T-helper 1 cell treated with Interleukin-12 subunit alpha and Interleukin-12 subunit beta and Interleukin-4 antibody, amounts not matched to agents 30 μg/mL and 1 μg/mL, for 36 hours (primary cell): ENCODE measurements at regions not wholly inside any gene's neighbourhood (a gene's known extent, or its start where the extent isn't known, plus 50 kb on each side); places are given as distances from the start of the nearest gene placed in this dataset.

Experiments used
- H3K27ac Mint-ChIP-seq: one replicate; pipeline ENCODE4 v1.8.0; 2021; ENCODE audit warnings: mild to moderate bottlenecking, mixed read lengths
- H3K27me3 Mint-ChIP-seq: one replicate; pipeline ENCODE4 v1.8.0; 2021; ENCODE audit warnings: low read depth, mixed read lengths
- H3K36me3 Mint-ChIP-seq: one replicate; pipeline ENCODE4 v1.8.0; 2021; ENCODE audit warnings: low read depth, mixed read lengths
- H3K4me1 Mint-ChIP-seq: one replicate; pipeline ENCODE4 v1.8.0; 2021; ENCODE audit warnings: low read depth, mixed read lengths
- H3K4me3 Mint-ChIP-seq: one replicate; pipeline ENCODE4 v1.8.0; 2021; ENCODE audit warnings: mild to moderate bottlenecking, moderate library complexity, mixed read lengths
- H3K9me3 Mint-ChIP-seq: one replicate; pipeline ENCODE4 v1.8.0; 2021; ENCODE audit warnings: mixed read lengths

- no peaks in the 10 kb centered on the region for H3K9me3 Mint-ChIP-seq
- H3K27ac Mint-ChIP-seq, result no peak overlapping the region
- no peaks in the 10 kb centered on the region for H3K4me1 Mint-ChIP-seq
- H3K4me3 Mint-ChIP-seq, result no peak overlapping the region
- no peaks in the 10 kb centered on the region for H3K36me3 Mint-ChIP-seq
- peaks cover 7% of the 10 kb centered on the region for H3K27me3 Mint-ChIP-seq
These were observed 88.5 kb downstream of the PRLHR start for GRCh38 chr10:118506671-118507590.

GRCh38 chr10:118505363-118505762 lies 90.1 kb downstream of the PRLHR start:
- no peak overlapping the region for H3K27ac Mint-ChIP-seq
- H3K36me3 Mint-ChIP-seq, result no peaks in the 10 kb centered on the region
- peaks cover 7% of the 10 kb centered on the region for H3K27me3 Mint-ChIP-seq
- no peak overlapping the region for H3K4me3 Mint-ChIP-seq
- H3K9me3 Mint-ChIP-seq, result no peaks in the 10 kb centered on the region
- H3K4me1 Mint-ChIP-seq, result no peaks in the 10 kb centered on the region

GRCh38 chr10:118504467-118505205 lies 90.8 kb downstream of the PRLHR start:
- H3K27me3 Mint-ChIP-seq, result peaks cover 7% of the 10 kb centered on the region
- no peaks in the 10 kb centered on the region for H3K9me3 Mint-ChIP-seq
- no peaks in the 10 kb centered on the region for H3K4me1 Mint-ChIP-seq
- no peaks in the 10 kb centered on the region for H3K36me3 Mint-ChIP-seq
- no peak overlapping the region for H3K27ac Mint-ChIP-seq
- no peak overlapping the region for H3K4me3 Mint-ChIP-seq

GRCh38 chr10:118504044-118504443 lies 91.4 kb downstream of the PRLHR start:
- no peak overlapping the region for H3K4me3 Mint-ChIP-seq
- no peaks in the 10 kb centered on the region for H3K4me1 Mint-ChIP-seq
- H3K36me3 Mint-ChIP-seq, result no peaks in the 10 kb centered on the region
- H3K27ac Mint-ChIP-seq, result no peak overlapping the region
- no peaks in the 10 kb centered on the region for H3K9me3 Mint-ChIP-seq
- peaks cover 7% of the 10 kb centered on the region for H3K27me3 Mint-ChIP-seq

- Mint-ChIP-seq H3K4me3 (no peak overlapping the region), H3K4me1 (no peaks in the 10 kb centered on the region), H3K9me3 (no peaks in the 10 kb centered on the region)
These were observed 92.3 kb downstream of the PRLHR start for GRCh38 chr10:118503192-118503591.

GRCh38 chr10:118501637-118502440 lies 93.6 kb downstream of the PRLHR start:
- no peaks in the 10 kb centered on the region for H3K36me3 Mint-ChIP-seq

More at GRCh38 chr10:118503192-118503591, 92.3 kb downstream of the PRLHR start:
- Mint-ChIP-seq H3K36me3 (no peaks in the 10 kb centered on the region), H3K27me3 (peaks cover 7% of the 10 kb centered on the region), H3K27ac (no peak overlapping the region)

GRCh38 chr10:118501171-118501570 lies 94.3 kb downstream of the PRLHR start:
- no peaks in the 10 kb centered on the region for H3K9me3 Mint-ChIP-seq
- no peaks in the 10 kb centered on the region for H3K36me3 Mint-ChIP-seq
- H3K4me1 Mint-ChIP-seq, result no peaks in the 10 kb centered on the region
- peaks cover 5% of the 10 kb centered on the region for H3K27me3 Mint-ChIP-seq
- no peak overlapping the region for H3K4me3 Mint-ChIP-seq
- H3K27ac Mint-ChIP-seq, result no peak overlapping the region

More at GRCh38 chr10:118501637-118502440, 93.6 kb downstream of the PRLHR start:
- Mint-ChIP-seq H3K27me3 (peaks cover 5% of the 10 kb centered on the region), H3K9me3 (no peaks in the 10 kb centered on the region), H3K27ac (no peak overlapping the region), H3K4me3 (no peak overlapping the region), H3K4me1 (no peaks in the 10 kb centered on the region)

GRCh38 chr10:118500477-118501104 lies 94.9 kb downstream of the PRLHR start:
- Mint-ChIP-seq H3K4me1 (no peaks in the 10 kb centered on the region), H3K36me3 (no peaks in the 10 kb centered on the region), H3K27me3 (peaks cover 5% of the 10 kb centered on the region), H3K27ac (no peak overlapping the region), H3K4me3 (no peak overlapping the region), H3K9me3 (no peaks in the 10 kb centered on the region)

- no peaks in the 10 kb centered on the region for H3K4me1 Mint-ChIP-seq
- H3K9me3 Mint-ChIP-seq, result no peaks in the 10 kb centered on the region
- H3K27me3 Mint-ChIP-seq, result peaks cover 5% of the 10 kb centered on the region
- H3K36me3 Mint-ChIP-seq, result no peaks in the 10 kb centered on the region
- no peak overlapping the region for H3K4me3 Mint-ChIP-seq
- H3K27ac Mint-ChIP-seq, result no peak overlapping the region
These were observed 96.3 kb downstream of the PRLHR start for GRCh38 chr10:118499186-118499585.

- H3K27ac Mint-ChIP-seq, result no peak overlapping the region
These were observed 96.8 kb downstream of the PRLHR start for GRCh38 chr10:118498623-118499022.

GRCh38 chr10:118497227-118497626 lies 98.2 kb downstream of the PRLHR start:
- no peaks in the 10 kb centered on the region for H3K36me3 Mint-ChIP-seq
- no peak overlapping the region for H3K27ac Mint-ChIP-seq
- H3K4me1 Mint-ChIP-seq, result no peaks in the 10 kb centered on the region
- H3K9me3 Mint-ChIP-seq, result no peaks in the 10 kb centered on the region
- no peak overlapping the region for H3K4me3 Mint-ChIP-seq
- H3K27me3 Mint-ChIP-seq, result no peaks in the 10 kb centered on the region

More at GRCh38 chr10:118498623-118499022, 96.8 kb downstream of the PRLHR start:
- H3K27me3 Mint-ChIP-seq, result peaks cover under 1% of the 10 kb centered on the region
- no peaks in the 10 kb centered on the region for H3K36me3 Mint-ChIP-seq
- no peaks in the 10 kb centered on the region for H3K9me3 Mint-ChIP-seq
- H3K4me3 Mint-ChIP-seq, result no peak overlapping the region
- H3K4me1 Mint-ChIP-seq, result no peaks in the 10 kb centered on the region

- Mint-ChIP-seq H3K27ac (no peak overlapping the region), H3K36me3 (no peaks in the 10 kb centered on the region), H3K4me3 (no peak overlapping the region), H3K4me1 (no peaks in the 10 kb centered on the region), H3K27me3 (no peaks in the 10 kb centered on the region), H3K9me3 (no peaks in the 10 kb centered on the region)
These were observed 98.9 kb downstream of the PRLHR start for GRCh38 chr10:118496525-118496924.

- H3K4me1 Mint-ChIP-seq, result no peaks in the 10 kb centered on the region
- no peak overlapping the region for H3K27ac Mint-ChIP-seq
- H3K36me3 Mint-ChIP-seq, result no peaks in the 10 kb centered on the region
- peaks cover 3% of the 10 kb centered on the region for H3K9me3 Mint-ChIP-seq
- H3K4me3 Mint-ChIP-seq, result no peak overlapping the region
- H3K27me3 Mint-ChIP-seq, result no peaks in the 10 kb centered on the region
These were observed 99.9 kb downstream of the PRLHR start for GRCh38 chr10:118495499-118495898.

- peaks cover under 1% of the 10 kb centered on the region for H3K27me3 Mint-ChIP-seq
- no peaks in the 10 kb centered on the region for H3K36me3 Mint-ChIP-seq
- no peaks in the 10 kb centered on the region for H3K4me1 Mint-ChIP-seq
- H3K27ac Mint-ChIP-seq, result no peak overlapping the region
- no peak overlapping the region for H3K4me3 Mint-ChIP-seq
- H3K9me3 Mint-ChIP-seq, result peaks cover 15% of the 10 kb centered on the region
These were observed 104.4 kb downstream of the PRLHR start for GRCh38 chr10:118491055-118491454.
